ENCODE measurements at regions not wholly inside any gene's neighbourhood (a gene's known extent, or its start where the extent isn't known, plus 50 kb on each side); places are given as distances from the start of the nearest gene placed in this dataset.
"Not testable (repeated sequence)": the region's sequence is repeated elsewhere in the genome, so short reads cannot be mapped to it uniquely, and the experiment has no call there.

DNA sequence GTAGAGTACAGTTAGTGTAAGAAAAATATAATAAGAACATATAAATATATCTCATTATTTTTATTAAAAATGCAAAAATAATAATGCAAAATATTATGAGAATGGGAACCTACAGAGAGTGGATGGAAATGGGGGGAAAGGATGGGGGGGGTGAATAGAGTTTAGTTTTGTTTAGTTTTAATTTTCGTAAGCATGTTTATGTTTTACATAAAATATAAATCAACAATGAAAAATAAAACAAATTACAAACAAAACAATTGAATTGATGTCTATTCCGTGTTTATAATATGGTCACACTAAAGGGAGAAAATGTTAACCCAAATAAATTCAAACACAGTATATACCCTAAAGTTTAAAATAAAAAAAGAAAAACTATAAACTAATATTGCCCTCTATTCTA lies 1717.4 kb upstream of the SPRY2 start:
- Histone ChIP-seq H3K4me3 (no peak overlapping the region), H3K27ac (no peak overlapping the region), H3K4me1 (no peaks in the 10 kb centered on the region), H3K27me3 (no peaks in the 10 kb centered on the region), H3K9me3 (no peaks in the 10 kb centered on the region), H3K36me3 (no peaks in the 10 kb centered on the region)
- intact Hi-C loops (cut with DNase I), result no loop called here
- TF ChIP-seq, protein P1, sequence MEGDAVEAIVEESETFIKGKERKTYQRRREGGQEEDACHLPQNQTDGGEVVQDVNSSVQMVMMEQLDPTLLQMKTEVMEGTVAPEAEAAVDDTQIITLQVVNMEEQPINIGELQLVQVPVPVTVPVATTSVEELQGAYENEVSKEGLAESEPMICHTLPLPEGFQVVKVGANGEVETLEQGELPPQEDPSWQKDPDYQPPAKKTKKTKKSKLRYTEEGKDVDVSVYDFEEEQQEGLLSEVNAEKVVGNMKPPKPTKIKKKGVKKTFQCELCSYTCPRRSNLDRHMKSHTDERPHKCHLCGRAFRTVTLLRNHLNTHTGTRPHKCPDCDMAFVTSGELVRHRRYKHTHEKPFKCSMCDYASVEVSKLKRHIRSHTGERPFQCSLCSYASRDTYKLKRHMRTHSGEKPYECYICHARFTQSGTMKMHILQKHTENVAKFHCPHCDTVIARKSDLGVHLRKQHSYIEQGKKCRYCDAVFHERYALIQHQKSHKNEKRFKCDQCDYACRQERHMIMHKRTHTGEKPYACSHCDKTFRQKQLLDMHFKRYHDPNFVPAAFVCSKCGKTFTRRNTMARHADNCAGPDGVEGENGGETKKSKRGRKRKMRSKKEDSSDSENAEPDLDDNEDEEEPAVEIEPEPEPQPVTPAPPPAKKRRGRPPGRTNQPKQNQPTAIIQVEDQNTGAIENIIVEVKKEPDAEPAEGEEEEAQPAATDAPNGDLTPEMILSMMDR (IDR thresholded peaks at IDR 0.05), result no peak
- DNase-seq, result no peak
- no peak for ATAC-seq

GRCh38 chr13:82045316-82045715 lies 1704.4 kb upstream of the SPRY2 start:
- H3K4me1 ChIP-seq; H3K9me3 ChIP-seq; H3K27me3 ChIP-seq; ATAC-seq; intact Hi-C loops (cut with DNase I); DNase-seq; H3K36me3 ChIP-seq; H3K27ac ChIP-seq; H3K4me3 ChIP-seq: not testable (repeated sequence)

- ATAC-seq (no peak), DNase-seq (no peak)
- Histone ChIP-seq H3K4me3 (no peak overlapping the region), H3K36me3 (no peaks in the 10 kb centered on the region), H3K27ac (no peak overlapping the region), H3K9me3 (no peaks in the 10 kb centered on the region), H3K4me1 (no peaks in the 10 kb centered on the region), H3K27me3 (no peaks in the 10 kb centered on the region)
- TF ChIP-seq, protein P1 (IDR thresholded peaks at IDR 0.05), result no peak
- intact Hi-C loops (cut with DNase I), result no loop called here
These were observed 1695.7 kb upstream of the SPRY2 start for GRCh38 chr13:82036602-82037001.

GRCh38 chr13:82011355-82011754 lies 1670.4 kb upstream of the SPRY2 start:
- intact Hi-C loops (cut with DNase I), result no loop called here
- TF ChIP-seq, protein P1 (IDR thresholded peaks at IDR 0.05), result no peak
- Histone ChIP-seq H3K27me3 (no peaks in the 10 kb centered on the region), H3K9me3 (no peaks in the 10 kb centered on the region), H3K4me3 (no peak overlapping the region), H3K4me1 (no peaks in the 10 kb centered on the region), H3K36me3 (no peaks in the 10 kb centered on the region), H3K27ac (no peak overlapping the region)
- ATAC-seq (no peak), DNase-seq (no peak)

DNA sequence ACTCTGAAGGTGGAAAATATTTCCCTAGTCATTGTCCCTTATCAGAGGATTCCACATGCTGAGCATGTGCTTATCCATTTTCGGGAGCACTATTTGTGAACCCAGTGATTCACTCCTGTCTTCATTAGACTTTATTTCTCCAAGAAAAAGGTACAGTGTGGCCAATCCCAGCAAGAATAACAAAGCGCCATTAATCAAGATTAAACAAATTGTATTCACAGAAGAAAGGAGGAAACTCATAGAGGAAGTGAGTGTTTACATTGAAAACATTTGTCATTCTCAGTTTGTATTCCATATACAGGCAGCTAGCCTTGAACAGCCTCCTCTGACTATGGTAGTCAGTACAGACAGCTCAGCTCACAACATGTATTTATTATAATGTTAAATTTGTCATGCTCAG lies 1669.9 kb upstream of the SPRY2 start:
- DNase-seq (no peak), ATAC-seq (no peak)
- Histone ChIP-seq H3K27ac (no peak overlapping the region), H3K9me3 (no peaks in the 10 kb centered on the region), H3K36me3 (no peaks in the 10 kb centered on the region), H3K27me3 (no peaks in the 10 kb centered on the region), H3K4me3 (no peak overlapping the region), H3K4me1 (no peaks in the 10 kb centered on the region)
- intact Hi-C loops (cut with DNase I), result no loop called here
- TF ChIP-seq, protein P1 (IDR thresholded peaks at IDR 0.05), result no peak

DNA sequence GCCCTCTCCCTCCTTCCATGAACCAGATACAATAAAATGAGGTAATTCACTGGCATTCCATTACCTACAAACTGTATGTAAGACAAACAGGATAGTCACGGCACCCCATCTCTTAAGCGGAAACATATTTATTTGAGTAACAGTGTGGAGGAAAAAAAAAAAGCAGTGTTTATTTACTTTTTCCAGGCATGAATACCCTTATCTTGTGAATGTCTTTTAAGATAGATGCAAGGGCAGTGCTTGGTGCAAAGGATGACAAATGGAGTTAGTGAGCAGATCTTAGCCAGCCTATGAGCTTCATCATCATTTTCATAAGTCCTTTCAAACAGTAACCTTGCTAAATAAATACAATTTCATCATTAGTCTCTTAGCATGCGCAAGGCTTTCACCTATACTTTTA lies 1661.8 kb upstream of the SPRY2 start:
- no peaks in the 10 kb centered on the region for H3K36me3 ChIP-seq
- H3K27ac ChIP-seq, result no peak overlapping the region
- no peaks in the 10 kb centered on the region for H3K27me3 ChIP-seq
- no peaks in the 10 kb centered on the region for H3K9me3 ChIP-seq
- ATAC-seq (no peak), DNase-seq (no peak)
- TF ChIP-seq, protein P1 (IDR thresholded peaks at IDR 0.05), result no peak
- intact Hi-C loops (cut with DNase I), result no loop called here
- no peak overlapping the region for H3K4me3 ChIP-seq
- no peaks in the 10 kb centered on the region for H3K4me1 ChIP-seq
